Activated T-helper 2 cell treated with anti-CD3 and anti-CD28 coated beads, Interferon-gamma antibody, Interleukin-2, Interleukin-4, amounts not matched to agents 10 μg/mL and 5 μg/mL and 100 μg/mL, durations not matched to agents 14 hours and 24 hours and 36 hours (primary cell): ENCODE measurements at regions not wholly inside any gene's neighbourhood (a gene's known extent, or its start where the extent isn't known, plus 50 kb on each side); places are given as distances from the start of the nearest gene placed in this dataset.

Experiments used
- DNase-seq: peaks from one replicate; pipeline ENCODE4 v3.0.0; 2021; ENCODE audit warnings: low spot score
- H3K27ac Mint-ChIP-seq: one replicate; pipeline ENCODE4 v1.8.0; 2021; ENCODE audit warnings: mixed read lengths
- H3K27me3 Mint-ChIP-seq: one replicate; pipeline ENCODE4 v1.8.0; 2021; ENCODE audit warnings: low read depth, mixed read lengths
- H3K36me3 Mint-ChIP-seq: one replicate; pipeline ENCODE4 v1.8.0; 2021; ENCODE audit warnings: low read depth, mixed read lengths
- H3K4me1 Mint-ChIP-seq: one replicate; pipeline ENCODE4 v1.8.0; 2021; ENCODE audit warnings: low read depth, mixed read lengths
- H3K4me3 Mint-ChIP-seq: one replicate; pipeline ENCODE4 v1.8.0; 2021; ENCODE audit warnings: low read depth, mild to moderate bottlenecking, moderate library complexity, mixed read lengths
- H3K9me3 Mint-ChIP-seq: one replicate; pipeline ENCODE4 v1.8.0; 2021; ENCODE audit warnings: mixed read lengths
- intact Hi-C: fragments of 100-400 bp; cut with micrococcal nuclease; formaldehyde crosslinking; loops from one replicate; pipeline ENCODE4 v1.15.1; 2023

DNA sequence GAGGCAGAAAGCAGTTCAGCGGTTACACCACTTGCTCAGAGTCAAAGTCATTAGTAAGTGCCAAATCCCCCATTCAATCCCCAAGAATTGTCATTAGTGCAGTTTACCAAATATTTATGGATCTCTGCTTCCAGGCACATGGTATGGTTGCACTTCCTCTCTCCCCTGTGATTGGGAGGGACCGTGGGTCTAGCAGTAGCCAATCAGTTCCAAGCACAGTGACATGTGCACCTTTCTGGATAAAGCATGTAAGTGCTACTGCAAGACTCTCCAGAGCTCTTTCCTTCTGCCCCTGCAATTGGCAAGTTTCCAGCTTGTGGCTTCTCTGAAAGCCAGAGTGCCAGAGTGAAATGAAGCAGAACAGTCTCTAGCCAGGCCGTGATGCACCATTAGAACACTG lies 85.3 kb upstream of the FLRT2 start:
- Mint-ChIP-seq H3K4me3 (no peak overlapping the region), H3K27ac (no peak overlapping the region), H3K27me3 (no peaks in the 10 kb centered on the region), H3K9me3 (peaks cover 9% of the 10 kb centered on the region), H3K36me3 (no peaks in the 10 kb centered on the region), H3K4me1 (no peaks in the 10 kb centered on the region)
- intact Hi-C loops = no loop called here
- DNase-seq = no peak

DNA sequence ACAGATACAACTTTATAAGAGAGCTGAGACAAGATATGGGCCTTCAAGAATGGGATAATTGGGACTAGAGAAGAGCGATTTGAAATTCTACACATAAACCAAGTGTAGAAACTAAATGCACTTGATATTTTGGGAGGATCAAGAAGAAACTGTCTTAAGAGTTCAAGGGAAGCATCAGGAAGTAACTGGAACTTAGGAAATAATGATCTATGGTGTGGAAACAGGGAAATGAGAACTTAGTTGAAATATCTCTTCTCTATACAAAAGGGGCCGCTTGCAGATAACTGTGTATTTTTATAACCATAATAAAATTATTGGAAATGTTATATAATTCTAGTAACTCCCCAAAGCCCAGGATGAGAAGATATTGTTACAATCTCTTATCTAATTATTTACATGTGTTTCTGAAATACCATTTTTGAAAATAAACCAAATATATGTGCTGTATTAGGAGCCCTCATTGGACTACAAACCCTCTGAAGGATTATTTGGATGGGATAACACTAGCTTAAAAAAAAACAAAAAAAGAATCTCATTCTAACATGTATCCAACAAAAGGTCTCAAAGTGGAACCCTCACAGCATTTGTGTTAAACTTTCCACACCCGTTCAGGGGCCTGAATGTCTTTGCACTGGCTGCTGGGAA lies 84.7 kb upstream of the FLRT2 start:
- Mint-ChIP-seq H3K4me1 (no peaks in the 10 kb centered on the region), H3K4me3 (no peak overlapping the region)

GRCh38 chr14:85447883-85448282 lies 82.1 kb upstream of the FLRT2 start:
- Mint-ChIP-seq H3K36me3 (no peaks in the 10 kb centered on the region), H3K9me3 (peaks cover 13% of the 10 kb centered on the region)

More for the DNA sequence above, 84.7 kb upstream of the FLRT2 start:
- Mint-ChIP-seq H3K9me3 (peaks cover 6% of the 10 kb centered on the region), H3K27me3 (no peaks in the 10 kb centered on the region), H3K27ac (no peak overlapping the region), H3K36me3 (no peaks in the 10 kb centered on the region)
- intact Hi-C loops = no loop called here
- DNase-seq = no peak

GRCh38 chr14:85451421-85451820 lies 78.5 kb upstream of the FLRT2 start:
- Mint-ChIP-seq H3K9me3 (peaks cover 6% of the 10 kb centered on the region), H3K27me3 (no peaks in the 10 kb centered on the region), H3K36me3 (no peaks in the 10 kb centered on the region), H3K27ac (no peak overlapping the region), H3K4me3 (no peak overlapping the region), H3K4me1 (no peaks in the 10 kb centered on the region)
- DNase-seq = no peak
- intact Hi-C loops = no loop called here

More at GRCh38 chr14:85447883-85448282, 82.1 kb upstream of the FLRT2 start:
- Mint-ChIP-seq H3K4me1 (no peaks in the 10 kb centered on the region), H3K27ac (no peak overlapping the region), H3K27me3 (no peaks in the 10 kb centered on the region), H3K4me3 (no peak overlapping the region)
- no peak for DNase-seq
- intact Hi-C loops = no loop called here

- Mint-ChIP-seq H3K27me3 (no peaks in the 10 kb centered on the region), H3K36me3 (no peaks in the 10 kb centered on the region), H3K4me1 (no peaks in the 10 kb centered on the region), H3K4me3 (no peak overlapping the region), H3K27ac (no peak overlapping the region), H3K9me3 (peaks cover 6% of the 10 kb centered on the region)
- intact Hi-C loops = no loop called here
- no peak for DNase-seq
Observed at GRCh38 chr14:85453401-85454225, 76.3 kb upstream of the FLRT2 start.

DNA sequence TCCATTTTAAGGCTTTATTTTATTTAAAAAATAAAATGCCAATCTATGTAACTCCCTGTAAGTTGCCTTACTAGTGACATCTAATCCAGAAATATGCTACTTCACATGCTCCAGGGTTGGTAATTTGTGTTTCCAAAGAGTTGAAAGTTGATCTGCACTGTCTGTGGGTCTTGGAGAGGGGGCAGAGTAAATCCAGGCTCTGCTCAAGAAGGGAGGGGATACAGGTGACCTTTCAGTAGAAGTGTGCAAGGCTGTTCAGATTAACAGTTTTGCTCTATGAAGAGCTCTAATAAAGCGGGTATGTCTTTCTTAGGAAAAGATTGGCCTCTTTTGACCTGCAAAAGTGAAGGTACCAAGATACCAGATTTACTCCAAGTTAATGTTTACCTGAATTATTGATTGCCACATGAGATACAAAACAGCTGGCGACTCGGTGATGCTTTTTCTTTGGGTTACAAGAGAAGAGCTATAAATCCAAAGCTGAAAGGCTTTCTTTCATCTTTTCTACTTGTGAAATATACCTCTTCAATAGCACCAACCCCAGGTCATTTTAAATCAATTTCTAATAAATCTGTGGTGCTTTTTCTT lies 75.6 kb upstream of the FLRT2 start:
- Mint-ChIP-seq H3K4me3 (no peak overlapping the region), H3K36me3 (no peaks in the 10 kb centered on the region), H3K4me1 (no peaks in the 10 kb centered on the region), H3K27ac (no peak overlapping the region), H3K9me3 (peaks cover 6% of the 10 kb centered on the region), H3K27me3 (no peaks in the 10 kb centered on the region)
- intact Hi-C loops = no loop called here
- DNase-seq = no peak

GRCh38 chr14:85459361-85460000 lies 70.5 kb upstream of the FLRT2 start:
- Mint-ChIP-seq H3K27me3 (no peaks in the 10 kb centered on the region), H3K4me1 (no peaks in the 10 kb centered on the region)

DNA sequence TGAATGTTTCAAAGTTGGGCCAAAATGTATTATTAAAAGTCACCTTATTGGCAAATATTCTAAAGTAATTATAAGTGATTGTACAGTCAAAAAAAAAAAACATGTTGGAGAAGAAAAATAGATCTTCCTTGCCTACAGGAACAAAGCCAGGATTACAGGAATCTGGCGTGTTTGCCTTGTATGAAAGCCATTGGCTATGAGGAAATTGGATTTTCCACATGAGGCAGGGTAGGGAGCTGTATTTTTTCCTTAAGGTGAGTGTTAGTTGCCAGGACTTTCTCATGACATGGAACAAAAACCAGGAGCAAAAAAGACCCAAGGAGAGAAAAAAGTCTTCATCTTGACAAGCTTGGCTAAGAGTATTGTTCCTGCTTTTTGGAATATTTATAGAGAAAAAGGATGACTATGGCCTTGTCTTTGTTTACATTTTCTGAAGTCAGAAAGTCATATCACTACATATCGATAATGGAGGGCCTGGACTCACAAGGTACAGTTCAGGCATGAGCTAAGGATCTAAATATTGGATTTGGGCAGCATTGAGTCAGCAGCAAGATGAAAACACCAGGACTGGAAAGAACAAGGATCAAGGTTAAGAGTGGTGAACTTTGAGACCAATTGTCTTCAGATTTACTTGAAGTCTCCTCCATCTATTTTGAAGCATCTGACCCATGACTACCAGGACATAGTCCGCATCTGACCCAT lies 68.4 kb upstream of the FLRT2 start:
- intact Hi-C loops = no loop called here
- H3K27ac Mint-ChIP-seq = no peak overlapping the region
- no peaks in the 10 kb centered on the region for H3K27me3 Mint-ChIP-seq
- H3K9me3 Mint-ChIP-seq = no peaks in the 10 kb centered on the region
- H3K36me3 Mint-ChIP-seq = no peaks in the 10 kb centered on the region
- H3K4me1 Mint-ChIP-seq = no peaks in the 10 kb centered on the region
- no peak overlapping the region for H3K4me3 Mint-ChIP-seq
- DNase-seq = no peak

More at GRCh38 chr14:85459361-85460000, 70.5 kb upstream of the FLRT2 start:
- H3K27ac Mint-ChIP-seq = no peak overlapping the region
- no peaks in the 10 kb centered on the region for H3K36me3 Mint-ChIP-seq
- intact Hi-C loops = no loop called here
- DNase-seq = no peak
- no peaks in the 10 kb centered on the region for H3K9me3 Mint-ChIP-seq
- no peak overlapping the region for H3K4me3 Mint-ChIP-seq

- H3K36me3 Mint-ChIP-seq = no peaks in the 10 kb centered on the region
- no peaks in the 10 kb centered on the region for H3K4me1 Mint-ChIP-seq
- DNase-seq = no peak
- intact Hi-C loops = no loop called here
- H3K9me3 Mint-ChIP-seq = no peaks in the 10 kb centered on the region
- no peak overlapping the region for H3K27ac Mint-ChIP-seq
- no peaks in the 10 kb centered on the region for H3K27me3 Mint-ChIP-seq
- no peak overlapping the region for H3K4me3 Mint-ChIP-seq
Observed at GRCh38 chr14:85463512-85463911, 66.4 kb upstream of the FLRT2 start.

DNA sequence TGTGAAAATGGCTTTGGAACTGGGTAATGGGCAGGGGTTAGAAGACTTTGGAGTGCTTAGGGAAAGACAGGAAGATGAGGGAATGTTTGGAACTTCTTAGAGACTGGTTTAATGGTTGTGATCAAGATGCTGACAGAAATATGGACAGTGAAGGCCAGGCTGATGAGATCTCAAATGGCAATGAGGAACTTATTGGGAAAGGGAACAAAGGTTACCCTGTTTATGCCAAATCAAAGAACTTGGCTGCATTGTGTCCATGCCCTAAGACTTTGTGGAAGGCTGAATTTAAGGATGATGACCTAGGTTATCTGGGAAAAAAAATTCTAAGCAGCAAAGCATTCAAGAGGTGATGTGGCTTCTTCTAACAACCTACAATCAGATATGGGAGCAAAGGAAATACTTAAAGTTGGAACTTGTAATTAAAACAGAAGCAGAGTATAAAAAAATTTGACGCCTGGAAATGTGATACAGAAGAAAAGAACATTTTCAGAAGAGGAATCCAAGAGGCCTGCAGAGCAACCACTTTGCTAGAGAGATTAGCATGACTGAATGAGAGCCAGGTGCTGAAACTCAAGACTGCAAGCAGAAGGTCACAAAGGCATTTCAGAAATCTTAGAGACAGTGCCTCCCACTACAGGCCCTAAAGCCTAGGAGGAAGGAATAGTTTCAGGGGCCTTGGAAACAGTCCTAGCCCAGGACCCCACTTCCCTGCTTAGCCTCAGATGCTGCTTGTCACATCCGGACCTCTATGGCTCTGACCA lies 65.6 kb upstream of the FLRT2 start:
- no peaks in the 10 kb centered on the region for H3K27me3 Mint-ChIP-seq
- H3K4me1 Mint-ChIP-seq = no peaks in the 10 kb centered on the region
- no peaks in the 10 kb centered on the region for H3K9me3 Mint-ChIP-seq
- no peak for DNase-seq
- H3K4me3 Mint-ChIP-seq = no peak overlapping the region
- intact Hi-C loops = no loop called here
- H3K27ac Mint-ChIP-seq = no peak overlapping the region
- H3K36me3 Mint-ChIP-seq = no peaks in the 10 kb centered on the region

GRCh38 chr14:85466678-85467077 lies 63.3 kb upstream of the FLRT2 start:
- H3K27me3 Mint-ChIP-seq = no peaks in the 10 kb centered on the region
- intact Hi-C loops = no loop called here

DNA sequence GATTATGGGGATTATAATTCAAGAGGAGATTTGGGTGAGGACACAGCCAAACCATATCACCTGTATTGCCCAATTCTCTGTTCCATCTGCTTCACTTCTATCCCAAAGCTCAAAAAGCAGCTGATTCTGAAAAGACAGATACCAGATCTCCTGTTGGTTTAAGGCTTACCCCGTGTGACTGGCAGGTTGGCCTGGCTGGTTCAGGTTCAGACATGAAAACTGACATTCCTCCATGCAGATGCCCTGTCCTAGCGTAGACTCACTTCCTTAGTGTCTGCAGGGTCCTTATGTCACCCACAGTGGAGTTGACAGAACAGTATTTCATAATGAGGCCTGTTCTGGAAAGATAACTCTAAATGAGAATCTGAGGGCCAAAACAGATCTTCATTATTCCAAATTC lies 61.1 kb upstream of the FLRT2 start:
- H3K4me3 Mint-ChIP-seq = no peak overlapping the region
- H3K27ac Mint-ChIP-seq = no peak overlapping the region
- no peak for DNase-seq
- intact Hi-C loops = no loop called here
- H3K9me3 Mint-ChIP-seq = no peaks in the 10 kb centered on the region
- no peaks in the 10 kb centered on the region for H3K4me1 Mint-ChIP-seq
- no peaks in the 10 kb centered on the region for H3K27me3 Mint-ChIP-seq
- no peaks in the 10 kb centered on the region for H3K36me3 Mint-ChIP-seq

More at GRCh38 chr14:85466678-85467077, 63.3 kb upstream of the FLRT2 start:
- Mint-ChIP-seq H3K9me3 (no peaks in the 10 kb centered on the region), H3K4me3 (no peak overlapping the region), H3K27ac (no peak overlapping the region), H3K36me3 (no peaks in the 10 kb centered on the region), H3K4me1 (no peaks in the 10 kb centered on the region)
- DNase-seq = no peak
